A172 (cell line): ENCODE measurements at regions not wholly inside any gene's neighbourhood (a gene's known extent, or its start where the extent isn't known, plus 50 kb on each side); places are given as distances from the start of the nearest gene placed in this dataset.
"Not testable (repeated sequence)": the region's sequence is repeated elsewhere in the genome, so short reads cannot be mapped to it uniquely, and the experiment has no call there.

ENCODE experiments used
- DNase-seq: peaks from one replicate; pipeline ENCODE4 v3.0.0-alpha.2; 2015; ENCODE audit warnings: low spot score

GRCh38 chr4:97103252-97103651 is 1040.0 kb downstream of the STPG2 start:
- DNase-seq: no peak

- DNase-seq: no peak
These were observed 1039.3 kb downstream of the STPG2 start for GRCh38 chr4:97104006-97104405.

- no peak for DNase-seq
These were observed 1038.6 kb downstream of the STPG2 start for GRCh38 chr4:97104666-97105065.

GRCh38 chr4:97105347-97106099 is 1037.8 kb downstream of the STPG2 start:
- DNase-seq: no peak

GRCh38 chr4:97106161-97106560 is 1037.1 kb downstream of the STPG2 start:
- no peak for DNase-seq

GRCh38 chr4:97110506-97110905 is 1032.8 kb downstream of the STPG2 start:
- DNase-seq: no peak

- DNase-seq: no peak
These were observed 1026.8 kb downstream of the STPG2 start for GRCh38 chr4:97116511-97116910.

- no peak for DNase-seq
These were observed 1021.8 kb downstream of the STPG2 start for GRCh38 chr4:97121493-97121892.

- DNase-seq: no peak
These were observed 1019.7 kb downstream of the STPG2 start for GRCh38 chr4:97123573-97123972.

- DNase-seq: no peak
These were observed 1010.8 kb downstream of the STPG2 start for GRCh38 chr4:97132435-97132834.

GRCh38 chr4:97134456-97134855 is 1008.8 kb downstream of the STPG2 start:
- no peak for DNase-seq

- DNase-seq: peak; percentile 5
These were observed 1003.5 kb downstream of the STPG2 start for GRCh38 chr4:97139791-97140190.

GRCh38 chr4:97140545-97140944 is 1002.7 kb downstream of the STPG2 start:
- no peak for DNase-seq

GRCh38 chr4:97141332-97141731 is 1001.9 kb downstream of the STPG2 start:
- not testable (repeated sequence) for DNase-seq

- no peak for DNase-seq
These were observed 1000.9 kb downstream of the STPG2 start for GRCh38 chr4:97142410-97142809.

- no peak for DNase-seq
These were observed 1000.4 kb downstream of the STPG2 start for GRCh38 chr4:97142893-97143292.

- DNase-seq: no peak
These were observed 999.1 kb downstream of the STPG2 start for GRCh38 chr4:97144199-97144598.

- DNase-seq: peak; percentile 45
These were observed 992.3 kb downstream of the STPG2 start for GRCh38 chr4:97150966-97151365.

GRCh38 chr4:97152149-97152548 is 991.1 kb downstream of the STPG2 start:
- DNase-seq: no peak

- DNase-seq: peak; percentile 13
These were observed 990.2 kb downstream of the STPG2 start for GRCh38 chr4:97153042-97153441.

GRCh38 chr4:97159625-97160024 is 983.7 kb downstream of the STPG2 start:
- DNase-seq: no peak

GRCh38 chr4:97185233-97185632 is 958.0 kb downstream of the STPG2 start:
- DNase-seq: no peak

GRCh38 chr4:97197106-97197505 is 946.2 kb downstream of the STPG2 start:
- no peak for DNase-seq

GRCh38 chr4:97208749-97209148 is 934.5 kb downstream of the STPG2 start:
- DNase-seq: no peak
